Activated T-cell treated with anti-CD3 and anti-CD28 coated beads for 4 hours (primary cell): ENCODE measurements at regions not wholly inside any gene's neighbourhood (a gene's known extent, or its start where the extent isn't known, plus 50 kb on each side); places are given as distances from the start of the nearest gene placed in this dataset.

Experiments used
- DNase-seq: peaks from one replicate; pipeline ENCODE4 v3.0.0-alpha.2; 2020

GRCh38 chr9:129273941-129274684 lies 96.1 kb upstream of the IER5L start:
- no peak for DNase-seq

DNA sequence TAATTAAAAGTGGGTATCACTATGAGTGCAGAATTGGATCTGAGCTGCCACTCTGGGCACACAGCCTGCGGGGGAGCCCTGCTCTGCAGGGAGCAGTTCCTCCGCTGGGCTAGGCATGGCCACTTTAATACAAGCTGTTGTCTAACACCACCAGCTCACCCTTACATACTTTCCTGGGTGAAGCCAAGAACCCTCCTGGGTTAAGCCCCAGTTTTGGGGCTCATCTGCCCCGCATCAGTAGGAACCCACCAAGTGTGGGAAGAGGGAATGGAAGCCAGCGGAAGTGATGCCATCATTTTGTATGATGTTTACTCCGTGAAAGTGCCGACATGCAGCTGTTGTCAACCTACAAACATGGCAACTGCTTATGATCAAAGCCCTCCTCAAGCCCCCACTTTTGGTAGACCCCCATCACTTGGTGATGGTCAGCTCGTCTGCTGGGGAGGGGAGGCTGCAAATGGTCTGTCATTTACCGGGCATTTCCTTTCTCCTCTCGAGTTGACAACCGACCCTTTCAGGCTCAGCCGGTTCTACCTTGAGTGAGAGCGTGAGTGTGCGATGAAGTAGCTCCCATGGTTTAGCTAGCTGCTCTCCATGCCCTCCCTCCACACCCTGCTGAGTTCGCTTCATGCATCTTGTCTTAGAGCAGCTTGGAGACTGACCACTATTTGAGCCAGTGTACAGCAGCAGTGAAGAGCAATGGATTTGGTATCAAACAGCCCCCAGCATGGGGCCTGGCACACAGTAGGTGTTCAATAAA lies 95.3 kb upstream of the IER5L start:
- DNase-seq: no peak

DNA sequence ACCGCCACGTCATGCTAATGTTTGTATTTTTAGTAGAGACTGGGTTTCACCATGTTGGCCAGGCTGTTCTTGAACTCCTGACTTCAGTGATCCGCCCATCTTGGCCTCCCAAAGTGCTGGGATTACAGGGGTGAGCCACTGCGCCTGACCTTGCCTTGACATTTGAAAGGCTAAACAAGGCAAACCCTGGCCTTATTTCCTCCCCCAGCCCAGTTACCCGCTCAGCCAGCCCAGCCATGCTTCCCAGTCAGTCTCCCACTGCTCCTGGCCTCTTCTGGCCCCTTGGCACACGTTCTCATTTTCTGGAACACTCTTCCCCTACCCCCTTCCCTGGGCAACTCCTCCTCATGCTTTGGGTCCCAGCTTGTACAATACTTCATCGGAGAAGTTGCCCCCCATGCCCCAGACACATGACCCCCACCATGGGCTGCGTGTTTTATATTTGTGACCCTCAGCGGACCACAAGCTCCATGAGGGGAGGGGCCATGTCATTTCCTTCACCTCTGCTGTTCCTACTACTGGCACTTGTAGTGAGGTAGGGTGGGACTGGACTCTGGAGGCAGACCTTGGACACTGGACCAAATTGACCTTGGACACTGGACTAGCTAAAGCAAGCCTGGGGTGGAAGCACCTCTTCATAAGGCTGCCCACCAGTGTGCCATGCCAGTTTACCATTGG lies 94.4 kb upstream of the IER5L start:
- DNase-seq: no peak

- no peak for DNase-seq
These were observed 92.9 kb upstream of the IER5L start for GRCh38 chr9:129270903-129271431.

DNA sequence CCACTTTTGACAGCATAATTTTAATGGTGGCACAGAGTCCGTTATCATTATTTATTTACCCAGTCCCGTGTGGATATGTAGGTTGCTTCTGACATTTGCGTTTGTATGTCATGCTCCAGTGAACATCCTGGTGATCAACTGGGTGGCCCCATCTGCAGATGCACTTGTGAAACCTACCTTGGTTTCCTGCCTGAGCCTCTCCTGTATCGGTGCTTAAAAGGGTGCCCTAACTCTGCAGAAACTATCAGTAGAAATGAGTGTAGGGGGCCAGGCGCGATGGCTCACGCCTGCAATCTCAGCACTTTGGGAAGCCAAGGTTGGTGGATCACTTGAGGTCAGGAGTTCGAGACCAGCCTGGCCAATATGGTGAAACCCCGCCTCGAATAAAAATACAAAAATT lies 92.1 kb upstream of the IER5L start:
- no peak for DNase-seq

GRCh38 chr9:129267141-129267540 lies 89.1 kb upstream of the IER5L start:
- no peak for DNase-seq

- DNase-seq: no peak
These were observed 88.5 kb upstream of the IER5L start for GRCh38 chr9:129266536-129266935.

- DNase-seq: no peak
These were observed 86.3 kb upstream of the IER5L start for GRCh38 chr9:129264388-129264787.

DNA sequence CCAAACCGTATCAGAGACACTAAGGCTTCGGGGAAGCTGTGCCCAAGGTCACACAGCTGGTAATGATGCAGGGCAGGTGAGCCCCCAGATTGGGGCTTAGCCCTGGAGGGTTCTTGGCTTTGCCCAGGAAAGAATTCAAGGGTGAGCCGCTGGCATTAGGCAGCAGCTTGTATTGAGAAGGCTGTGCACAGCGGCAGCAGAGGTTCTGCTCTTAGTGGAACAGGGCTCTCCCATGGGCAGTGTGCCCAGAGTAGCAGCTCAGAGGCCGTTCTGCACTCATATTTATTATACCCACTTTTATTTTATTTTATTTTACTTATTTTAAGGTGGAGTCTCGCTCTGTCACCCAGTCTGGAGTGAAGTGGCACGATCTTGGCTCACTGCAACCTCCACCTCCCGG lies 85.8 kb upstream of the IER5L start:
- no peak for DNase-seq

GRCh38 chr9:129262261-129262660 lies 84.2 kb upstream of the IER5L start:
- DNase-seq: no peak

DNA sequence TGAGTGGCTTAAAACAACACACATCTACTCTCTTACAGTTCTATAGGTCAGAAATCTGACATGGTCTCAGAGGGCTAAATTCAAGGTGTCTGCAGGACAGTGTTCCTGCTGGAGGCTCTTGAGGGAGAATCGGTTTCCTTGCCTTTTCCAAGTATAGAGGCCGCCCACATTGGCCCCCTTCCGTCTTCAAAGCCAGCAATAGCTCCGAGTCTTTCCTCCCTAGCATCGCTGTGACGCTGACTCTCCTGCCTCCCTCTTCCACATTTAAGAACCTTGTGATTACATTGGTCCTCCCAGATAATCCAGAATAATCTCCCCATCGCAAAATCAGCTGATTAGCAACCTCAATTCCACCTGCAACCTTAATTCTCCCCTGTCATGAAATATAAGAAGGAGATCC lies 81.3 kb upstream of the IER5L start:
- no peak for DNase-seq

DNA sequence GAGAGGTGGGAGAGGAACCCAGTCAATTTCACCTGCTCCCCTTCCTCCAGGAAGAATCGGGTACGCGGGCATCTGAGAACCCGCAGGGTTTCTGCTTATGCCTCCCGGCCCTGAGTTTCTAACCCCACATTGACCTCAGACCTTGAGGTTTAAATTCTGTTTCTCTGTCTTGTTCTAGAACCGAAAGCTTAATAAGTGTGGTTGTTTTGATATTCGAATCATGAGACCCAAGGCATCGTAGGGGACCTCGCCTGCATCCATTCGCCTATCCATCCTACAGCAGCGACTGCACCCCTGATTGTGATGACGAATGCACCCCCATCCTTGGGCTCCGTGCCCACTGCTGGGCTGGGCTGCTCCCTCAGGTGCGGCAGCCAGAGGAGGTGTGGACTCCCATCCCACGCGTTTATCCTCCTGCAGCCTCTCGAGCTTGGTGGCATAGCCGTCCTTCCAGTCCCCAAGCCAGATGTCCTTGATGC lies 80.8 kb upstream of the IER5L start:
- no peak for DNase-seq

- peak; percentile 86 for DNase-seq
These were observed 80.2 kb upstream of the IER5L start for GRCh38 chr9:129258124-129258822.

DNA sequence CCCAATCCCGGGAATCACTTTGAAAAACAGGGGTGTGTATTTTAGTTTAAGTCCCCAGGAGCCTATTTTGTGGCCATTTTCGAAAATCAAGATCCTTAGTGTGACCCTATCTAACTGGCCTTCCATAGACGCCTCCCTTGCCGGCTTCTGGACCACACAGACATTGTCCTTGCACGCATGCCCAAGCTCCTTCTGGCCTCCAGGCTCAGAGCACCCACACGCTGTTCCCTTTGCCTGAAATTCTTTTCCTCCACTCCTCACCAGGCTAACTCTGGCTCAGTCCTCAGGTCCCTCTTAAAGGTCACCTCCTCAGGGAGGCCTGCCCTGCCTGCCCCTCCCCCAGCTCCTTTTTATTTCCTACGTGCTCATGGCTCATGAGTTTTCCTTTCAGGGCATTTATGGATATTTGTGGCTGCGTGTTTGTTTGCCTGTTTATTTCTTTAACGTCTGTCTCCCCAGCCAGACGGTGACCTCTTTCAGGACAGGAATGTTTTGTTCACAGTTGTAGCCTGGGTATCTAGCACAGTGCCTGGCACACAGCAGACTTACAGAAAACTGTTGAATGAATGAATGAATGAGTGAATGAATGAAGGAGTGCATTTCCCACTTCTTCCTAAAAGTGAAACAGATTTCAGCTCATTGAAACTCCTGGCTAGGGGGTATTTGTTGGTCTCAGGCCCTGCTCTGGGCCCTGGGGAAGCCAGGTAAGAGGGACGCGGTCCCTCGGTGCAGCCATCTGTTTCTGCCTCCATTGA lies 79.1 kb upstream of the IER5L start:
- DNase-seq: no peak

- DNase-seq: no peak
These were observed 76.7 kb upstream of the IER5L start for GRCh38 chr9:129254566-129255287.

DNA sequence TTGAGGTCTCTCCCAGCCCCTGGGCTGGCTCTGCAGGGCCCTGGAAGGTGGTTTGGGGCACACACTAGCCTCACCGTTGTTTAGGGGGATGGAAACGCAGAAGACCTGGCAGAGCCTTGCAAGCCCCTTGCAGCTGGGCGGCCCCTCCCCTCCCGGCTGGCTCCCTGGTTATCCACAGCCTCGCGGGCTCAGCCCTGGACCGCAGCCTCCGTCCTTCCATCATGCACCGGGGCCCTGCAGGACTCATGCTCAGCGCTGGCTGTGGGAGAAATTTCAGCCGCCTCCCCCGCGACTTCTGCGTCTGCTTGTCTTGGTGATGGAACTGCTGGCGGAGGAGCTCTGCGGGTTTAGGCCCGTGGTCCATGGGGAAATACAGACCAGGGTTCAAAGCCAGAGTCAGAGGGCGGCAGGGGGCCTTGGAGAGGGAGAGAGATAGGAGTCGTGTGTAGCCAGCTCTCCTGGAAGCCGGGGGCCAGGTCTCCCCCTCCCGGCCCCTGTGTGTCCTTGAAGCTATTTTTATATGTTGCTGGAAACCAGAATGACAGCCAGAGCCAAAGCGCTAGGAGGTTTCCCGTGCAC lies 75.8 kb upstream of the IER5L start:
- DNase-seq: no peak

- no peak for DNase-seq
These were observed 75.1 kb upstream of the IER5L start for GRCh38 chr9:129252937-129253802.

DNA sequence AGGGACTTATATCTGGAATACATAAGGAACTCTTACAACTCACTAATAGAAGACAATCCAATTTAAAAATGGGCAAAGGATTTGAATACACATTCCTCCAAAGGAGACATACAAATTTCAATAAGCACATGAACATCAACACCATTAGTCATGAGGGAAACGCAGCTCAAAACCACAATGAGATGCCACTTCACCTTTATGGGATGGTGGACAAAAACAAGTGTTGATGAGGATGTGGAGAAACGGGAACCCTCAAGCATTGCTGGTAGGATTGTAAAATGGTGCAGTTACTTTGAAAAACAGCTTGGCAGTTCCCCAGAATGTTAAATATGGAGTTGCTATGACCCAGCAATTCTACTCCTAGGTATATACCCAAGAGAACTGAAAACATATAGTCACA lies 72.7 kb upstream of the IER5L start:
- DNase-seq: no peak

DNA sequence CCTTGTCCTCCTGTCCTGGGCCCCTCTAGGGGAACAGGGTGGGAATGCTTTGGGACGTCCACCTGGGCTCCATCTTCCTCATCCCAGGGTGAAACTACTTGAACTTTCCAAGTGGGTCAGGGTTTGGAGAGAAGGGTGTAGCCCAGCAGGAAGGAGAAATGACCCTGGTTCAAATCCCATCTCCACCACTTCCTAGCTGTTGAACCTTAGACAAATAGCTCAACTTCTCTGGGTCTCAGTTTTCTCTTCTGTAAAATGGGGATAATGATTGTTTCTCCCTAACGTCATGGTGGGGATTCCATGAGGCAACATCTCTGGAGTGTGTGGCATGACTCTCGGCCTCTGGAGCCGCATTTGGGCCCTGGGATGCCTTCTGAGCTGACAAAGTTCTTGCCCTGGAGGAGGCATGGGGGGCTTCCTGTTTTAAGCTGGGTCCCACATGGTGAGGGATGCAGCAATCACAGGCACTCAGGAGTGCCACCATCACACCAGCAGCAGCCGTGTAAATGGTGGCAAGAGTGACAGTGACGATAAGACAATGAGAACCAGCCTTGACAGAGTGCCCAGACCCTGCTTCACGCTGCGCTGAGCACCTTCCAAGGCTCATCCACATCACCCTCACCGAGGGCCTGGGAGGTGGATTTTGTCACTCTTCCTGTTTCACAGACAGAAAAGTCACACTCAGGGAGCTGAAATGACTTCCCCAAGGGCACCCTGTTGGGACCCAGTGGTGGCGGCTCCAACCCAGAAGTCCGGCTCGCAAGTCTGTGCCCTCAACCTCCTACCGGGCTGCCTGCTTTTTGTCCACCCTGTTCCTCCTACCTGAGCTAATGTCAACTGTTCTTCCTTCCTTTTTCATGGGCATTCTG lies 69.5 kb upstream of the IER5L start:
- no peak for DNase-seq
